ENCODE measurements at regions not wholly inside any gene's neighbourhood (a gene's known extent, or its start where the extent isn't known, plus 50 kb on each side); places are given as distances from the start of the nearest gene placed in this dataset.
"Not testable (repeated sequence)": the region's sequence is repeated elsewhere in the genome, so short reads cannot be mapped to it uniquely, and the experiment has no call there.

GRCh38 chr11:69934861-69935494, 115.8 kb upstream of the FGF3 start:
- DNase-seq, result no peak

- no peak for DNase-seq
Measured at GRCh38 chr11:69935941-69936505, 116.8 kb upstream of the FGF3 start.

- DNase-seq, result no peak
Measured at GRCh38 chr11:69936771-69937170, 117.6 kb upstream of the FGF3 start.

- DNase-seq, result no peak
Measured at GRCh38 chr11:69938206-69938605, 119.0 kb upstream of the FGF3 start.

GRCh38 chr11:69939551-69940245, 120.5 kb upstream of the FGF3 start:
- DNase-seq, result no peak

GRCh38 chr11:69940246-69940610, 121.0 kb upstream of the FGF3 start:
- DNase-seq, result no peak

- DNase-seq, result no peak
Measured at GRCh38 chr11:69941546-69942332, 122.5 kb upstream of the FGF3 start.

- DNase-seq, result no peak
Measured at GRCh38 chr11:69942333-69942820, 123.2 kb upstream of the FGF3 start.

GRCh38 chr11:69943066-69943465, 123.8 kb upstream of the FGF3 start:
- DNase-seq, result no peak

- DNase-seq, result no peak
Measured at GRCh38 chr11:69943506-69943905, 124.3 kb upstream of the FGF3 start.

GRCh38 chr11:69944146-69944795, 125.1 kb upstream of the FGF3 start:
- no peak for DNase-seq

GRCh38 chr11:69945157-69945556, 125.9 kb upstream of the FGF3 start:
- DNase-seq, result no peak

- no peak for DNase-seq
Measured at GRCh38 chr11:69947059-69947792, 128.0 kb upstream of the FGF3 start.

GRCh38 chr11:69947793-69948255, 128.6 kb upstream of the FGF3 start:
- no peak for DNase-seq

GRCh38 chr11:69948256-69949141, 129.3 kb upstream of the FGF3 start:
- no peak for DNase-seq

- DNase-seq, result no peak
Measured at GRCh38 chr11:69949327-69949726, 128.8 kb upstream of the ANO1 start.

GRCh38 chr11:69950120-69950519, 128.0 kb upstream of the ANO1 start:
- DNase-seq, result no peak

GRCh38 chr11:69950621-69951020, 127.5 kb upstream of the ANO1 start:
- DNase-seq, result no peak

GRCh38 chr11:69951821-69952220, 126.3 kb upstream of the ANO1 start:
- DNase-seq, result no peak

GRCh38 chr11:69952229-69952975, 125.7 kb upstream of the ANO1 start:
- DNase-seq, result not testable (repeated sequence)

Measured in NCI-H1694 treated with DMSO at 0.1 percent for 48 hours (cell line).